Activated naive CD4-positive, alpha-beta T cell treated with anti-CD3 and anti-CD28 coated beads for 36 hours (primary cell): ENCODE measurements at regions not wholly inside any gene's neighbourhood (a gene's known extent, or its start where the extent isn't known, plus 50 kb on each side); places are given as distances from the start of the nearest gene placed in this dataset.
"Not testable (repeated sequence)": the region's sequence is repeated elsewhere in the genome, so short reads cannot be mapped to it uniquely, and the experiment has no call there.

Experiments
- CTCF ChIA-PET: fragments of 350-600 bp; sonication (Branson Sonifier 250); formaldehyde crosslinking; loops from one replicate; lab custom pipeline; 2021; ENCODE audit warnings: antibody characterized with exemption; lab: Charles Lee
- DNase-seq: peaks from one replicate; pipeline ENCODE4 v3.0.0-alpha.2; 2020
- H3K27ac Mint-ChIP-seq: one replicate; pipeline ENCODE4 v1.8.0; 2021; ENCODE audit warnings: mild to moderate bottlenecking, mixed read lengths
- H3K27me3 Mint-ChIP-seq: one replicate; pipeline ENCODE4 v1.8.0; 2021; ENCODE audit warnings: low read depth, mixed read lengths
- H3K36me3 Mint-ChIP-seq: one replicate; pipeline ENCODE4 v1.8.0; 2021; ENCODE audit warnings: low read depth, mixed read lengths
- H3K4me1 Mint-ChIP-seq: one replicate; pipeline ENCODE4 v1.8.0; 2021; ENCODE audit warnings: low read depth, mixed read lengths
- H3K4me3 Mint-ChIP-seq: one replicate; pipeline ENCODE4 v1.8.0; 2021; ENCODE audit warnings: mild to moderate bottlenecking, moderate library complexity, mixed read lengths
- H3K9me3 Mint-ChIP-seq: one replicate; pipeline ENCODE4 v1.8.0; 2021; ENCODE audit warnings: mixed read lengths
- intact Hi-C: fragments of 100-400 bp; cut with micrococcal nuclease; formaldehyde crosslinking; loops from one replicate; pipeline ENCODE4 v1.15.1; 2023

- intact Hi-C loops = no loop called here
- no peak for DNase-seq
- H3K27me3 Mint-ChIP-seq = no peaks in the 10 kb centered on the region
- no peak overlapping the region for H3K27ac Mint-ChIP-seq
- H3K4me3 Mint-ChIP-seq = no peak overlapping the region
- no peaks in the 10 kb centered on the region for H3K4me1 Mint-ChIP-seq
- no peaks in the 10 kb centered on the region for H3K36me3 Mint-ChIP-seq
- peaks cover 14% of the 10 kb centered on the region for H3K9me3 Mint-ChIP-seq
- CTCF ChIA-PET = no interaction called here
Measured at GRCh38 chr5:119694284-119694683, 64.9 kb downstream of the FAM170A start.

GRCh38 chr5:119706049-119706448 lies 76.7 kb downstream of the FAM170A start:
- no peaks in the 10 kb centered on the region for H3K9me3 Mint-ChIP-seq
- DNase-seq = no peak
- H3K4me3 Mint-ChIP-seq = no peak overlapping the region
- intact Hi-C loops = no loop called here
- H3K36me3 Mint-ChIP-seq = no peaks in the 10 kb centered on the region
- no peak overlapping the region for H3K27ac Mint-ChIP-seq
- H3K4me1 Mint-ChIP-seq = no peaks in the 10 kb centered on the region
- CTCF ChIA-PET = no interaction called here
- peaks cover 3% of the 10 kb centered on the region for H3K27me3 Mint-ChIP-seq

DNA sequence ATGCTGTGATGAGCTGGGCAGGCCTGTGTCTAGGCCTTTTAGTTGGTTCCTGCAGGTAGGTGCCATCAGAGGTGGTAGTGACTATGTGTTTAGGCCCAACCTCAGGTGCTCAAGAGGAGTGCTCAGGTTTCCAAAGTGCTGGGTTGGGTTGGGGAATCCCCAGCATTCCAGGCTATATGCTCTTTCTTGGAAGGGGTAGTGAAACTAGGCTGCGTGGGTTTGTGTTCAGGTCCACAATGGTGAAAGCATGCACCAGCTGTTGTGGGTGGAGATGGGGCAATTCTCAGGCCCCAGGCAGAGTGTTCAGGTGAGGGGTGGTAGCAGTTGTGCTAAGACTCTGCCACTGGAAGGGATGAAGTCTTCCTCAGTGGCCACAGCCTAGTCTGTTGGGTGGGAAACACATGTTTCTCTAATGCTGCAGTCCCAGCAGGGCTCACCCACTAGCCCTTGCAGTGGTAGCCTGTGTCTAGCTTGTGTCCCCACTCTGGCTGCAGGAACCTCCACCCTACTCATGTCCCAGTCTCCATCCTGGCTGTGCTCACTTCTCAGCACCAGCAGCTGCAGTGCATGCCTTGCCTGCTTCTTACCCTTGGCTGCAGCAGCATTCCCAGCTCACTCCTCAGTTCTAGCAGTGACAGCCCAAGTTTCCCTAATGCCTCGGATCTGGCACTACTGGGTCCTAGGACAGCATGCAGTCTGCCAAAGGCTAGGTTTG lies 78.9 kb downstream of the FAM170A start:
- intact Hi-C loops = no loop called here
- CTCF ChIA-PET = interaction anchor here (1.1 kb wide), 1 partner anchor 19 kb away, joined by 4 read pairs; no protein-coding TSS in a partner anchor

GRCh38 chr5:119721775-119722174 lies 92.4 kb downstream of the FAM170A start:
- no peaks in the 10 kb centered on the region for H3K36me3 Mint-ChIP-seq
- H3K27me3 Mint-ChIP-seq = no peaks in the 10 kb centered on the region
- H3K4me1 Mint-ChIP-seq = no peaks in the 10 kb centered on the region
- CTCF ChIA-PET = no interaction called here
- no peak for DNase-seq
- H3K9me3 Mint-ChIP-seq = peaks cover 4% of the 10 kb centered on the region
- H3K4me3 Mint-ChIP-seq = no peak overlapping the region
- H3K27ac Mint-ChIP-seq = no peak overlapping the region
- intact Hi-C loops = no loop called here

More for the DNA sequence above, 78.9 kb downstream of the FAM170A start:
- Mint-ChIP-seq H3K36me3 (no peaks in the 10 kb centered on the region), H3K4me1 (no peaks in the 10 kb centered on the region), H3K9me3 (no peaks in the 10 kb centered on the region), H3K27ac (no peak overlapping the region), H3K27me3 (peaks cover 3% of the 10 kb centered on the region), H3K4me3 (no peak overlapping the region)
- no peak for DNase-seq

- H3K4me1 Mint-ChIP-seq, CTCF ChIA-PET, H3K36me3 Mint-ChIP-seq, H3K9me3 Mint-ChIP-seq, DNase-seq, H3K27me3 Mint-ChIP-seq, H3K27ac Mint-ChIP-seq, intact Hi-C loops, H3K4me3 Mint-ChIP-seq: not testable (repeated sequence)
Measured at GRCh38 chr5:119725291-119725690, 95.9 kb downstream of the FAM170A start.

DNA sequence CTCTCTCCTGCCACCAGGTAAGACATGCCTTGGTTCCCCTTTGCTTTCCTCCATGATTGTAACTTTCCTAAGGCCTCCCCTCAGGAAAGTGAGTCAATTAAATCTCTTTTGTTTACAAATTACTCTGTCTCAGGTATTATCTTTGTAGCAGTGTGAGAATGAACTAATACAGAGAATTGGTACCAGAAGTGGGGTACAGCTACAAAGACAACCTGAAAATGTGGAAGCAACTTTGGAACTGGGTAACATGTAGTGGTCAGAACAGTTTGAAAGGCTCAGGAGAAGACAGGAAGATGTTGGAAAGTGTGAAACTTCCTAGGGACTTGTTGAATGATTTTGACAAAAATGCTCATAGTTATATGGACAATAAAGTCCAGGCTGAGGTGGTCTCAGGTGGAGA lies 97.2 kb downstream of the FAM170A start:
- CTCF ChIA-PET = interaction anchor here (0.6 kb wide), 1 partner anchor 19 kb away, joined by 4 read pairs; no protein-coding TSS in a partner anchor

GRCh38 chr5:119740225-119740624 lies 110.9 kb downstream of the FAM170A start:
- Mint-ChIP-seq H3K27me3 (peaks cover 3% of the 10 kb centered on the region), H3K4me3 (no peak overlapping the region), H3K4me1 (no peaks in the 10 kb centered on the region), H3K36me3 (no peaks in the 10 kb centered on the region), H3K27ac (no peak overlapping the region), H3K9me3 (no peaks in the 10 kb centered on the region)
- intact Hi-C loops = loop anchor here (5.0 to 10.0 kb wide), 2 partner anchors 163 to 945 kb away; no protein-coding TSS in a partner anchor
- CTCF ChIA-PET = no interaction called here
- no peak for DNase-seq

More for the DNA sequence above, 97.2 kb downstream of the FAM170A start:
- Mint-ChIP-seq H3K4me3 (no peak overlapping the region), H3K27me3 (peaks cover 2% of the 10 kb centered on the region), H3K27ac (no peak overlapping the region), H3K4me1 (no peaks in the 10 kb centered on the region), H3K36me3 (no peaks in the 10 kb centered on the region), H3K9me3 (peaks cover 5% of the 10 kb centered on the region)
- intact Hi-C loops = no loop called here
- no peak for DNase-seq

DNA sequence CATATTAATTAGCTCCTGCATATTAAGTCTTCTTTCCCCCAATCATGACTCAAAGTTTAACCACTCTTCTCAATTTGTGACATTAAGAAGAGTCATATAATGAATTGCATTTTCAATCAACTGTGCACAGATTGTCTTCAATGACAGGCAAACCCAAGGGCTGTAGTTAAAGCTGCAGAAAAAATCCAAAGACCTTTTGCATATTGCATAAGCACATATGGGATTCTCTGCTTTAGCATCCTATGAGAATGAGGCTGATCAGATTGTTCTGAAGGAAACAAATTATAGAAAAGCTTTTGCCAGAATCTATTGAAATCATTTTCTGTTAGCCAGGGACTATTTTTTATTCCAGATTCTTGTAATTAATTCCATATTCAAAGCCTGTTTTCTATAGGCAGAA lies 112.3 kb downstream of the FAM170A start:
- Mint-ChIP-seq H3K4me3 (no peak overlapping the region), H3K27me3 (peaks cover 3% of the 10 kb centered on the region), H3K4me1 (no peaks in the 10 kb centered on the region), H3K9me3 (no peaks in the 10 kb centered on the region), H3K36me3 (no peaks in the 10 kb centered on the region), H3K27ac (no peak overlapping the region)
- intact Hi-C loops = loop anchor here (5.0 to 10.0 kb wide), 2 partner anchors 164 to 947 kb away; no protein-coding TSS in a partner anchor
- CTCF ChIA-PET = interaction anchor here (1.2 kb wide), 1 partner anchor 754 kb away, joined by 3 read pairs; no protein-coding TSS in a partner anchor
- DNase-seq = no peak

DNA sequence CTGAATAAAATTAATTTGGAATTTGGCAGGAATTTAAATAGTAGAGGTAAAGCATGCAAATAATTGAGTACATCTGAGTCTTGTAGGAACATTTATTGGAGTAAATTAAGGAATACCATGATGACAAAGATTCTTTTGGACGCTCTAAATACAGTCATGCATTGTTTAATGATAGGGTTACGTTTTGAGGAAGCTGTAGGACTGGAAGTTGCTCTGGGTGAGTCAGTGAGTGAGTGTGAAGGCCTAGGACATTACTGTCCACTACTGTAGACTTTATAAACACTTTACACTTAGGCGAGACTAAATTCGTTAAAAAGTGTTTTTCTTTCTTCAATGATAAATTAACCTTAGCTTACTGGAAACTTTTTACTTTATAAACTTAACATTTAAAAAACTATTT lies 113.0 kb downstream of the FAM170A start:
- H3K36me3 Mint-ChIP-seq = no peaks in the 10 kb centered on the region
- no peaks in the 10 kb centered on the region for H3K4me1 Mint-ChIP-seq
- no peaks in the 10 kb centered on the region for H3K9me3 Mint-ChIP-seq
- no peak overlapping the region for H3K4me3 Mint-ChIP-seq
- no peak for DNase-seq
- CTCF ChIA-PET = interaction anchor here (1.2 kb wide), 1 partner anchor 754 kb away, joined by 3 read pairs; no protein-coding TSS in a partner anchor
- no peak overlapping the region for H3K27ac Mint-ChIP-seq
- H3K27me3 Mint-ChIP-seq = peaks cover 3% of the 10 kb centered on the region
- intact Hi-C loops = loop anchor here (5.0 to 10.0 kb wide), 2 partner anchors 165 to 948 kb away; no protein-coding TSS in a partner anchor

DNA sequence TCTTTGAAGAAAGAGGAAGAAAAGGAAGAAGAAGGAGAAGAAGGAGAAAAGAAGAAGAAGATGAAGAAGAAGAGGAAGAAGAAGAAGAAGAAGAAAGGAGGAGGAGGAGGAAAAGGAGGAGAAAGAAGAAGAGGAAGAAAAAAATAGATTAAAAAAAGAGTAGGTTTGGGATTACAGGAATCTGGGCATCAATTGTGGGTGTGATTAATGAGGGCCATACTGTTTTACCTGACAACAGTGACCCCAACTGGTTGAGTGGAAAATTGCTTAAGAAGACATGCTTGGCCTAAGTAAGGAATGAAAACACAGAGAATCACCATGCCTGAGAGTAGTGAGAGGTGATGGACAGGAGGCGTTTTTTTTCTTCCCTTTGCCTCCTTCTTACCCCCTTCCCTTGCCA lies 114.6 kb downstream of the FAM170A start:
- H3K4me1 Mint-ChIP-seq = no peaks in the 10 kb centered on the region
- H3K27me3 Mint-ChIP-seq = peaks cover 3% of the 10 kb centered on the region
- no peaks in the 10 kb centered on the region for H3K36me3 Mint-ChIP-seq
- intact Hi-C loops = loop anchor here (1.0 to 10.0 kb wide), 6 partner anchors 167 to 949 kb away; partner anchors contain the start of gene DTWD2
- DNase-seq = peak; percentile 22
- H3K4me3 Mint-ChIP-seq = no peak overlapping the region
- CTCF ChIA-PET = no interaction called here
- no peaks in the 10 kb centered on the region for H3K9me3 Mint-ChIP-seq
- no peak overlapping the region for H3K27ac Mint-ChIP-seq

- intact Hi-C loops = loop anchor here (2.0 to 10.0 kb wide), 3 partner anchors 333 to 951 kb away; no protein-coding TSS in a partner anchor
- CTCF ChIA-PET = no interaction called here
- no peak for DNase-seq
- no peak overlapping the region for H3K27ac Mint-ChIP-seq
- no peaks in the 10 kb centered on the region for H3K36me3 Mint-ChIP-seq
- peaks cover 1% of the 10 kb centered on the region for H3K27me3 Mint-ChIP-seq
- H3K4me1 Mint-ChIP-seq = no peaks in the 10 kb centered on the region
- H3K4me3 Mint-ChIP-seq = no peak overlapping the region
- no peaks in the 10 kb centered on the region for H3K9me3 Mint-ChIP-seq
Measured at GRCh38 chr5:119745976-119746375, 116.6 kb downstream of the FAM170A start.

DNA sequence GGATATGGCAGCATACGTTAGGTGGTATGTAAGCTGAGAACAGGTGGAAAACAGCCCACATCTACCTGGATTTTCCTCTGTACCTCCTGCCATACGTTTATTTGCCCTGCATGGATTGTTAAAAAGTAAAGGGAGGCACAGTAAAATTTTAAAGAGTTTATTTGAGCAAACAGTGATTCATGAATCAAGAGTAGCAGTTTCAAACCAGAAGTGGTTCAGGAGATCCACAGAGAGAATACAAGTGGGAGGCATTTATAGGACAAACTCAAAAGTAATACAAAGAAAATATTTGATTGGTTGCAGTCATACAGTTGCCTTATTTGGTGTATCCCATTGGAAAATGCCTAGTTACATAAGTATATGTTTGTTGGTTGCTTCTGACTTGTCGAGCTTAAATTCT lies 117.6 kb downstream of the FAM170A start:
- CTCF ChIA-PET = no interaction called here
- H3K27me3 Mint-ChIP-seq = peaks cover 4% of the 10 kb centered on the region
- H3K27ac Mint-ChIP-seq = no peak overlapping the region
- intact Hi-C loops = loop anchor here (10.0 kb wide), 1 partner anchor 952 kb away; no protein-coding TSS in a partner anchor
- DNase-seq = no peak
- H3K4me3 Mint-ChIP-seq = no peak overlapping the region
- H3K9me3 Mint-ChIP-seq = no peaks in the 10 kb centered on the region
- H3K36me3 Mint-ChIP-seq = no peaks in the 10 kb centered on the region
- H3K4me1 Mint-ChIP-seq = no peaks in the 10 kb centered on the region
